ENCODE measurements at regions not wholly inside any gene's neighbourhood (a gene's known extent, or its start where the extent isn't known, plus 50 kb on each side); places are given as distances from the start of the nearest gene placed in this dataset.

GRCh38 chrX:25737540-25737939 is 400.6 kb upstream of the MAGEB18 start:
- Histone ChIP-seq H3K36me3 (ENCODE audit: control insufficient read depth in 2 of 2, insufficient read depth in 1 of 2, low read length in 2 of 2) (no peaks in the 10 kb centered on the region), H3K27ac (ENCODE audit: extremely low read depth, low read depth, low read length) (no peak overlapping the region), H3K4me3 (ENCODE audit: low read depth, low read length) (no peak overlapping the region), H3K4me1 (ENCODE audit: control insufficient read depth, insufficient read depth, low read length) (no peaks in the 10 kb centered on the region), H3K9me3 (ENCODE audit: control insufficient read depth, insufficient read depth, low read depth, low read length) (no peaks in the 10 kb centered on the region)
- TF ChIP-seq KLF10 (tag by site-specific recombination; IDR thresholded peaks at IDR 0.05) (no peak), ZNF571 (tag by site-specific recombination; IDR thresholded peaks at IDR 0.05) (no peak), ZNF324 (tag by site-specific recombination; IDR thresholded peaks at IDR 0.05) (no peak), GFI1B (tag by site-specific recombination; IDR thresholded peaks at IDR 0.05) (no peak), ZNF76 (tag by site-specific recombination; IDR thresholded peaks at IDR 0.05; ENCODE audit: borderline replicate concordance, low read depth) (no peak), ZNF501 (tag by site-specific recombination; IDR thresholded peaks at IDR 0.05) (no peak), REPIN1 (tag by site-specific recombination; IDR thresholded peaks at IDR 0.05; ENCODE audit: low read depth) (no peak), HIC1 (tag by site-specific recombination; IDR thresholded peaks at IDR 0.05) (no peak), ZNF121 (tag by site-specific recombination; IDR thresholded peaks at IDR 0.05) (no peak), SCRT2 (tag by site-specific recombination; IDR thresholded peaks at IDR 0.05) (no peak), OSR2 (tag by site-specific recombination; IDR thresholded peaks at IDR 0.05) (no peak), ZNF777 (tag by site-specific recombination; IDR thresholded peaks at IDR 0.05; ENCODE audit: borderline replicate concordance) (no peak), ZNF792 (tag by site-specific recombination; IDR thresholded peaks at IDR 0.05) (no peak), ZBTB26 (tag by site-specific recombination; optimal IDR thresholded peaks at IDR 0.05) (no peak), ZNF518A (tag by site-specific recombination; conservative IDR thresholded peaks at IDR 0.05; ENCODE audit: low read depth) (no peak)
- TF ChIP-seq, protein P1, sequence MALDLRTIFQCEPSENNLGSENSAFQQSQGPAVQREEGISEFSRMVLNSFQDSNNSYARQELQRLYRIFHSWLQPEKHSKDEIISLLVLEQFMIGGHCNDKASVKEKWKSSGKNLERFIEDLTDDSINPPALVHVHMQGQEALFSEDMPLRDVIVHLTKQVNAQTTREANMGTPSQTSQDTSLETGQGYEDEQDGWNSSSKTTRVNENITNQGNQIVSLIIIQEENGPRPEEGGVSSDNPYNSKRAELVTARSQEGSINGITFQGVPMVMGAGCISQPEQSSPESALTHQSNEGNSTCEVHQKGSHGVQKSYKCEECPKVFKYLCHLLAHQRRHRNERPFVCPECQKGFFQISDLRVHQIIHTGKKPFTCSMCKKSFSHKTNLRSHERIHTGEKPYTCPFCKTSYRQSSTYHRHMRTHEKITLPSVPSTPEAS (tag by site-specific recombination; IDR thresholded peaks at IDR 0.05): no peak
- ChIA-PET CTCF (no interaction called here), POLR2A (no interaction called here)

DNA sequence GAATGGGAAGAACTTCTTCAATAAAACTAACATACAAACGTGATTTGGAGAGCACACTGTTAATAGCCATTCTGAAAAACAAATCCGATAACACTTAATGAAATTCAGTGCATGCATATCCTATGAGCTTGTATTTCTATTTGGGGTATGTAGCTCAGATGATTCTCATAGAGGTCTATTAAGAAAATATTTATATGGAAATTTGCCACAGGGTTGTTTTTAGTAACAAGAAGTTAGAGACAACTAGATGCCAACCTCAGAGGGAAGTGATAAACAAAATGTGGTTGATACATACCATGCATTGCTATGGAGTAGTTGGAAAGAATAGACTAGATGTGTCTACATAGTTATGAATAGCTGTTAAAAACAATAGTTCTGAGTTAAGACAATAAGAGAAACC is 395.8 kb upstream of the MAGEB18 start:
- Histone ChIP-seq H3K4me1 (ENCODE audit: control insufficient read depth, insufficient read depth, low read length) (no peaks in the 10 kb centered on the region), H3K4me3 (ENCODE audit: low read depth, low read length) (no peak overlapping the region), H3K36me3 (ENCODE audit: control insufficient read depth in 2 of 2, insufficient read depth in 1 of 2, low read length in 2 of 2) (no peaks in the 10 kb centered on the region), H3K9me3 (ENCODE audit: control insufficient read depth, insufficient read depth, low read depth, low read length) (no peaks in the 10 kb centered on the region), H3K27ac (ENCODE audit: extremely low read depth, low read depth, low read length) (no peak overlapping the region)
- TF ChIP-seq, protein P2, sequence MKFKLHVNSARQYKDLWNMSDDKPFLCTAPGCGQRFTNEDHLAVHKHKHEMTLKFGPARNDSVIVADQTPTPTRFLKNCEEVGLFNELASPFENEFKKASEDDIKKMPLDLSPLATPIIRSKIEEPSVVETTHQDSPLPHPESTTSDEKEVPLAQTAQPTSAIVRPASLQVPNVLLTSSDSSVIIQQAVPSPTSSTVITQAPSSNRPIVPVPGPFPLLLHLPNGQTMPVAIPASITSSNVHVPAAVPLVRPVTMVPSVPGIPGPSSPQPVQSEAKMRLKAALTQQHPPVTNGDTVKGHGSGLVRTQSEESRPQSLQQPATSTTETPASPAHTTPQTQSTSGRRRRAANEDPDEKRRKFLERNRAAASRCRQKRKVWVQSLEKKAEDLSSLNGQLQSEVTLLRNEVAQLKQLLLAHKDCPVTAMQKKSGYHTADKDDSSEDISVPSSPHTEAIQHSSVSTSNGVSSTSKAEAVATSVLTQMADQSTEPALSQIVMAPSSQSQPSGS (tag by site-specific recombination; IDR thresholded peaks at IDR 0.05; ENCODE audit: low read depth): no peak
- TF ChIP-seq ZNF514 (tag by site-specific recombination; IDR thresholded peaks at IDR 0.05) (no peak), ZBTB1 (tag by site-specific recombination; IDR thresholded peaks at IDR 0.05) (no peak), ZNF433 (tag by site-specific recombination; IDR thresholded peaks at IDR 0.05; ENCODE audit: low read depth) (no peak), ZNF571 (tag by site-specific recombination; IDR thresholded peaks at IDR 0.05) (no peak), ZNF404 (tag by site-specific recombination; IDR thresholded peaks at IDR 0.05) (no peak)
- TF ChIP-seq, protein P3, sequence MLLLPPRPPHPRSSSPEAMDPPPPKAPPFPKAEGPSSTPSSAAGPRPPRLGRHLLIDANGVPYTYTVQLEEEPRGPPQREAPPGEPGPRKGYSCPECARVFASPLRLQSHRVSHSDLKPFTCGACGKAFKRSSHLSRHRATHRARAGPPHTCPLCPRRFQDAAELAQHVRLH (tag by site-specific recombination; IDR thresholded peaks at IDR 0.05): no peak
- TF ChIP-seq, protein P4, sequence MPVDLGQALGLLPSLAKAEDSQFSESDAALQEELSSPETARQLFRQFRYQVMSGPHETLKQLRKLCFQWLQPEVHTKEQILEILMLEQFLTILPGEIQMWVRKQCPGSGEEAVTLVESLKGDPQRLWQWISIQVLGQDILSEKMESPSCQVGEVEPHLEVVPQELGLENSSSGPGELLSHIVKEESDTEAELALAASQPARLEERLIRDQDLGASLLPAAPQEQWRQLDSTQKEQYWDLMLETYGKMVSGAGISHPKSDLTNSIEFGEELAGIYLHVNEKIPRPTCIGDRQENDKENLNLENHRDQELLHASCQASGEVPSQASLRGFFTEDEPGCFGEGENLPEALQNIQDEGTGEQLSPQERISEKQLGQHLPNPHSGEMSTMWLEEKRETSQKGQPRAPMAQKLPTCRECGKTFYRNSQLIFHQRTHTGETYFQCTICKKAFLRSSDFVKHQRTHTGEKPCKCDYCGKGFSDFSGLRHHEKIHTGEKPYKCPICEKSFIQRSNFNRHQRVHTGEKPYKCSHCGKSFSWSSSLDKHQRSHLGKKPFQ (tag by site-specific recombination; IDR thresholded peaks at IDR 0.05): no peak
- POLR2A ChIA-PET: no interaction called here
- CTCF ChIA-PET: no interaction called here

Measured in HEK293 (cell line).